GM23338 (cell line): ENCODE measurements at regions not wholly inside any gene's neighbourhood (a gene's known extent, or its start where the extent isn't known, plus 50 kb on each side); places are given as distances from the start of the nearest gene placed in this dataset.

Source experiments
- ATAC-seq: fragments of 200-7000 bp; cut with Tn5 transposase; 3 replicates; pipeline ENCODE4 v1.9.1; 2020
- DNase-seq: peaks from one replicate; pipeline ENCODE4 v3.0.0-alpha.2; 2015; ENCODE audit warnings: low spot score
- H2AFZ ChIP-seq: fragments of 200-600 bp; sonication (generic); 2 replicates; pipeline ENCODE4 v1.8.0; 2016; ENCODE audit warnings: antibody characterized with exemption, mild to moderate bottlenecking, moderate library complexity
- H3F3A ChIP-seq: fragments of 200-600 bp; sonication (generic); replicated peaks from 2 replicates; pipeline ENCODE4 v1.8.0; 2017; ENCODE audit warnings: antibody characterized with exemption, mixed run types, low read depth
- H3K27ac ChIP-seq: fragments of 200-600 bp; sonication (generic); 2 replicates; pipeline ENCODE4 v1.6.1; 2016; ENCODE audit warnings: low read depth
- H3K27me3 ChIP-seq: fragments of 200-600 bp; sonication (generic); 2 replicates; pipeline ENCODE4 v1.8.0; 2016; ENCODE audit warnings: mild to moderate bottlenecking, mixed run types, moderate library complexity; ENCODE audit not compliant: insufficient read depth
- H3K36me3 ChIP-seq: fragments of 200-600 bp; sonication (generic); 2 replicates; pipeline ENCODE4 v1.8.0; 2016; ENCODE audit warnings: mild to moderate bottlenecking; ENCODE audit not compliant: insufficient read depth
- H3K4me1 ChIP-seq: fragments of 200-600 bp; sonication (generic); 2 replicates; pipeline ENCODE4 v1.8.0; 2016; ENCODE audit warnings: mild to moderate bottlenecking, moderate library complexity; ENCODE audit not compliant: insufficient read depth
- H3K4me2 ChIP-seq: fragments of 200-600 bp; sonication (generic); 2 replicates; pipeline ENCODE4 v1.7.1; 2017; ENCODE audit warnings: mixed run types
- H3K4me3 ChIP-seq: fragments of 200-600 bp; sonication (generic); 2 replicates; pipeline ENCODE4 v1.6.1; 2016; ENCODE audit warnings: mixed run types
- H3K79me2 ChIP-seq: fragments of 200-600 bp; sonication (generic); replicated peaks from 2 replicates; pipeline ENCODE4 v1.8.0; 2017; ENCODE audit warnings: mild to moderate bottlenecking; ENCODE audit not compliant: insufficient read depth
- H3K9me2 ChIP-seq: fragments of 200-600 bp; sonication (generic); 2 replicates; pipeline ENCODE4 v1.8.0; 2017; ENCODE audit not compliant: insufficient read depth
- H4K20me1 ChIP-seq: fragments of 200-600 bp; sonication (generic); replicated peaks from 2 replicates; pipeline ENCODE4 v1.8.0; 2017; ENCODE audit warnings: mild to moderate bottlenecking; ENCODE audit not compliant: insufficient read depth
- H3K27ac Mint-ChIP-seq: 2 replicates; pipeline ENCODE4 v1.8.0; 2020; ENCODE audit warnings: inconsistent platforms, mild to moderate bottlenecking, moderate library complexity, mixed read lengths
- H3K27me3 Mint-ChIP-seq: 3 replicates; pipeline ENCODE4 v1.8.0; 2022; ENCODE audit warnings: low read depth, mild to moderate bottlenecking, moderate library complexity, mixed read lengths, inconsistent platforms; ENCODE audit not compliant: insufficient read depth, poor library complexity
- H3K36me3 Mint-ChIP-seq: 3 replicates; pipeline ENCODE4 v1.8.0; 2021; ENCODE audit warnings: low read depth, mild to moderate bottlenecking, inconsistent platforms, moderate library complexity, mixed read lengths
- H3K4me1 Mint-ChIP-seq: 3 replicates; pipeline ENCODE4 v1.8.0; 2020; ENCODE audit warnings: mild to moderate bottlenecking, inconsistent platforms, mixed read lengths
- H3K4me3 Mint-ChIP-seq: 3 replicates; pipeline ENCODE4 v1.8.0; 2021; ENCODE audit warnings: moderate library complexity, mild to moderate bottlenecking, inconsistent platforms, mixed read lengths
- H3K9me3 Mint-ChIP-seq: 3 replicates; pipeline ENCODE4 v1.8.0; 2020; ENCODE audit warnings: moderate library complexity, mild to moderate bottlenecking, inconsistent platforms, mixed read lengths
- CREB1 ChIP-seq: fragments of 250-450 bp; sonication (Bioruptor Pico); IDR thresholded peaks from 2 replicates; pipeline ENCODE4 v1.5.0; 2020; ENCODE audit warnings: low read depth, mild to moderate bottlenecking, moderate library complexity
- NANOG ChIP-seq: IDR thresholded peaks from 2 replicates; pipeline ENCODE4 v1.6.1; 2016; ENCODE audit warnings: antibody characterized with exemption, borderline replicate concordance
- POLR2AphosphoS5 ChIP-seq: IDR thresholded peaks from 2 replicates; pipeline ENCODE4 v1.6.1; 2016; ENCODE audit warnings: antibody characterized with exemption, low read depth
- ZNF114 ChIP-seq: fragments of 250-450 bp; sonication (Bioruptor Pico); IDR thresholded peaks from 2 replicates; pipeline ENCODE4 v1.5.0; 2020; ENCODE audit warnings: mild to moderate bottlenecking, moderate library complexity
- TF ChIP-seq, protein P1 (sequence below): IDR thresholded peaks from one replicate; pipeline ENCODE4 v1.6.1; 2018; ENCODE audit warnings: antibody characterized with exemption; ENCODE audit not compliant: unreplicated experiment
- TF ChIP-seq, protein P2 (sequence below), 2 experiments: fragments of 200-600 bp in 1 of 2; sonication (generic) in 1 of 2; conservative IDR thresholded peaks; 2 replicates each; pipeline versions ENCODE4 v1.5.1 to v1.6.1; 2016 to 2017; ENCODE audit warnings: antibody characterized with exemption in 2 of 2, low read depth in 2 of 2, mild to moderate bottlenecking in 2 of 2, moderate library complexity in 1 of 2
- TF ChIP-seq, protein P3 (sequence below): fragments of 250-450 bp; sonication (Bioruptor Pico); IDR thresholded peaks from 2 replicates; pipeline ENCODE4 v1.5.0; 2020; ENCODE audit warnings: mild to moderate bottlenecking, moderate library complexity

DNA sequence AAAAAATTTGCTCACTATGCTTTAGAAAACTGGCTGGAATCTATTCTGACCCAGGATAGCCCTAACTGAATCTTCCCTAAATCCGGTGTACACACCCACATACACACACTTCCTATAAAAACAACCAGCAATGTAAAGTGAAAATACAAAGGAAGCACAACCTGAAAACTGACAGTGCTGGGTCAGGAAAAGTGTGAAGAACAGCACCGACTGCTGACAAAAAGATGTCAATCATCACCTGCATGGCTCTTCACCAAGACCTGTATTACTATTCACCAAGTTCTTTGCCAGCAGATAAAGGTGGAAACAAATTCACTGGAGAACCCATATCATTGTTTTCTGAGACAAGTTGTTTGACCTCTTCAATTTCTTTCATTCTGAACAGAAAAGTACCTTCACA lies 293.8 kb upstream of the GRAMD2B start:
- peaks cover 19% of the 10 kb centered on the region for H3K4me1 ChIP-seq
- H3F3A ChIP-seq: no peaks in the 10 kb centered on the region
- no peak overlapping the region for H3K4me3 ChIP-seq
- no peak overlapping the region for H3K4me2 ChIP-seq
- H3K79me2 ChIP-seq: no peaks in the 10 kb centered on the region
- no peaks in the 10 kb centered on the region for H3K27me3 ChIP-seq
- no peak overlapping the region for H2AFZ ChIP-seq
- H3K9me2 ChIP-seq: peaks cover 6% of the 10 kb centered on the region
- H3K36me3 ChIP-seq: no peaks in the 10 kb centered on the region
- no peaks in the 10 kb centered on the region for H3K9me3 Mint-ChIP-seq
- no peaks in the 10 kb centered on the region for H3K27me3 Mint-ChIP-seq
- no peaks in the 10 kb centered on the region for H4K20me1 ChIP-seq
- TF ChIP-seq ZNF114 (CRISPR knock-in tag) (no peak), CREB1 (CRISPR knock-in tag) (no peak), POLR2AphosphoS5 (no peak), NANOG (no peak)
- TF ChIP-seq, protein P1, sequence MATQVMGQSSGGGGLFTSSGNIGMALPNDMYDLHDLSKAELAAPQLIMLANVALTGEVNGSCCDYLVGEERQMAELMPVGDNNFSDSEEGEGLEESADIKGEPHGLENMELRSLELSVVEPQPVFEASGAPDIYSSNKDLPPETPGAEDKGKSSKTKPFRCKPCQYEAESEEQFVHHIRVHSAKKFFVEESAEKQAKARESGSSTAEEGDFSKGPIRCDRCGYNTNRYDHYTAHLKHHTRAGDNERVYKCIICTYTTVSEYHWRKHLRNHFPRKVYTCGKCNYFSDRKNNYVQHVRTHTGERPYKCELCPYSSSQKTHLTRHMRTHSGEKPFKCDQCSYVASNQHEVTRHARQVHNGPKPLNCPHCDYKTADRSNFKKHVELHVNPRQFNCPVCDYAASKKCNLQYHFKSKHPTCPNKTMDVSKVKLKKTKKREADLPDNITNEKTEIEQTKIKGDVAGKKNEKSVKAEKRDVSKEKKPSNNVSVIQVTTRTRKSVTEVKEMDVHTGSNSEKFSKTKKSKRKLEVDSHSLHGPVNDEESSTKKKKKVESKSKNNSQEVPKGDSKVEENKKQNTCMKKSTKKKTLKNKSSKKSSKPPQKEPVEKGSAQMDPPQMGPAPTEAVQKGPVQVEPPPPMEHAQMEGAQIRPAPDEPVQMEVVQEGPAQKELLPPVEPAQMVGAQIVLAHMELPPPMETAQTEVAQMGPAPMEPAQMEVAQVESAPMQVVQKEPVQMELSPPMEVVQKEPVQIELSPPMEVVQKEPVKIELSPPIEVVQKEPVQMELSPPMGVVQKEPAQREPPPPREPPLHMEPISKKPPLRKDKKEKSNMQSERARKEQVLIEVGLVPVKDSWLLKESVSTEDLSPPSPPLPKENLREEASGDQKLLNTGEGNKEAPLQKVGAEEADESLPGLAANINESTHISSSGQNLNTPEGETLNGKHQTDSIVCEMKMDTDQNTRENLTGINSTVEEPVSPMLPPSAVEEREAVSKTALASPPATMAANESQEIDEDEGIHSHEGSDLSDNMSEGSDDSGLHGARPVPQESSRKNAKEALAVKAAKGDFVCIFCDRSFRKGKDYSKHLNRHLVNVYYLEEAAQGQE: no peak
- TF ChIP-seq, protein P2, sequence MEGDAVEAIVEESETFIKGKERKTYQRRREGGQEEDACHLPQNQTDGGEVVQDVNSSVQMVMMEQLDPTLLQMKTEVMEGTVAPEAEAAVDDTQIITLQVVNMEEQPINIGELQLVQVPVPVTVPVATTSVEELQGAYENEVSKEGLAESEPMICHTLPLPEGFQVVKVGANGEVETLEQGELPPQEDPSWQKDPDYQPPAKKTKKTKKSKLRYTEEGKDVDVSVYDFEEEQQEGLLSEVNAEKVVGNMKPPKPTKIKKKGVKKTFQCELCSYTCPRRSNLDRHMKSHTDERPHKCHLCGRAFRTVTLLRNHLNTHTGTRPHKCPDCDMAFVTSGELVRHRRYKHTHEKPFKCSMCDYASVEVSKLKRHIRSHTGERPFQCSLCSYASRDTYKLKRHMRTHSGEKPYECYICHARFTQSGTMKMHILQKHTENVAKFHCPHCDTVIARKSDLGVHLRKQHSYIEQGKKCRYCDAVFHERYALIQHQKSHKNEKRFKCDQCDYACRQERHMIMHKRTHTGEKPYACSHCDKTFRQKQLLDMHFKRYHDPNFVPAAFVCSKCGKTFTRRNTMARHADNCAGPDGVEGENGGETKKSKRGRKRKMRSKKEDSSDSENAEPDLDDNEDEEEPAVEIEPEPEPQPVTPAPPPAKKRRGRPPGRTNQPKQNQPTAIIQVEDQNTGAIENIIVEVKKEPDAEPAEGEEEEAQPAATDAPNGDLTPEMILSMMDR (conservative IDR thresholded peaks at IDR 0.05; ENCODE audit: low read depth in 2 of 2): peak in 1 of 2 experiments; percentile 42; a peak in 2 of 4 replicates
- TF ChIP-seq, protein P3, sequence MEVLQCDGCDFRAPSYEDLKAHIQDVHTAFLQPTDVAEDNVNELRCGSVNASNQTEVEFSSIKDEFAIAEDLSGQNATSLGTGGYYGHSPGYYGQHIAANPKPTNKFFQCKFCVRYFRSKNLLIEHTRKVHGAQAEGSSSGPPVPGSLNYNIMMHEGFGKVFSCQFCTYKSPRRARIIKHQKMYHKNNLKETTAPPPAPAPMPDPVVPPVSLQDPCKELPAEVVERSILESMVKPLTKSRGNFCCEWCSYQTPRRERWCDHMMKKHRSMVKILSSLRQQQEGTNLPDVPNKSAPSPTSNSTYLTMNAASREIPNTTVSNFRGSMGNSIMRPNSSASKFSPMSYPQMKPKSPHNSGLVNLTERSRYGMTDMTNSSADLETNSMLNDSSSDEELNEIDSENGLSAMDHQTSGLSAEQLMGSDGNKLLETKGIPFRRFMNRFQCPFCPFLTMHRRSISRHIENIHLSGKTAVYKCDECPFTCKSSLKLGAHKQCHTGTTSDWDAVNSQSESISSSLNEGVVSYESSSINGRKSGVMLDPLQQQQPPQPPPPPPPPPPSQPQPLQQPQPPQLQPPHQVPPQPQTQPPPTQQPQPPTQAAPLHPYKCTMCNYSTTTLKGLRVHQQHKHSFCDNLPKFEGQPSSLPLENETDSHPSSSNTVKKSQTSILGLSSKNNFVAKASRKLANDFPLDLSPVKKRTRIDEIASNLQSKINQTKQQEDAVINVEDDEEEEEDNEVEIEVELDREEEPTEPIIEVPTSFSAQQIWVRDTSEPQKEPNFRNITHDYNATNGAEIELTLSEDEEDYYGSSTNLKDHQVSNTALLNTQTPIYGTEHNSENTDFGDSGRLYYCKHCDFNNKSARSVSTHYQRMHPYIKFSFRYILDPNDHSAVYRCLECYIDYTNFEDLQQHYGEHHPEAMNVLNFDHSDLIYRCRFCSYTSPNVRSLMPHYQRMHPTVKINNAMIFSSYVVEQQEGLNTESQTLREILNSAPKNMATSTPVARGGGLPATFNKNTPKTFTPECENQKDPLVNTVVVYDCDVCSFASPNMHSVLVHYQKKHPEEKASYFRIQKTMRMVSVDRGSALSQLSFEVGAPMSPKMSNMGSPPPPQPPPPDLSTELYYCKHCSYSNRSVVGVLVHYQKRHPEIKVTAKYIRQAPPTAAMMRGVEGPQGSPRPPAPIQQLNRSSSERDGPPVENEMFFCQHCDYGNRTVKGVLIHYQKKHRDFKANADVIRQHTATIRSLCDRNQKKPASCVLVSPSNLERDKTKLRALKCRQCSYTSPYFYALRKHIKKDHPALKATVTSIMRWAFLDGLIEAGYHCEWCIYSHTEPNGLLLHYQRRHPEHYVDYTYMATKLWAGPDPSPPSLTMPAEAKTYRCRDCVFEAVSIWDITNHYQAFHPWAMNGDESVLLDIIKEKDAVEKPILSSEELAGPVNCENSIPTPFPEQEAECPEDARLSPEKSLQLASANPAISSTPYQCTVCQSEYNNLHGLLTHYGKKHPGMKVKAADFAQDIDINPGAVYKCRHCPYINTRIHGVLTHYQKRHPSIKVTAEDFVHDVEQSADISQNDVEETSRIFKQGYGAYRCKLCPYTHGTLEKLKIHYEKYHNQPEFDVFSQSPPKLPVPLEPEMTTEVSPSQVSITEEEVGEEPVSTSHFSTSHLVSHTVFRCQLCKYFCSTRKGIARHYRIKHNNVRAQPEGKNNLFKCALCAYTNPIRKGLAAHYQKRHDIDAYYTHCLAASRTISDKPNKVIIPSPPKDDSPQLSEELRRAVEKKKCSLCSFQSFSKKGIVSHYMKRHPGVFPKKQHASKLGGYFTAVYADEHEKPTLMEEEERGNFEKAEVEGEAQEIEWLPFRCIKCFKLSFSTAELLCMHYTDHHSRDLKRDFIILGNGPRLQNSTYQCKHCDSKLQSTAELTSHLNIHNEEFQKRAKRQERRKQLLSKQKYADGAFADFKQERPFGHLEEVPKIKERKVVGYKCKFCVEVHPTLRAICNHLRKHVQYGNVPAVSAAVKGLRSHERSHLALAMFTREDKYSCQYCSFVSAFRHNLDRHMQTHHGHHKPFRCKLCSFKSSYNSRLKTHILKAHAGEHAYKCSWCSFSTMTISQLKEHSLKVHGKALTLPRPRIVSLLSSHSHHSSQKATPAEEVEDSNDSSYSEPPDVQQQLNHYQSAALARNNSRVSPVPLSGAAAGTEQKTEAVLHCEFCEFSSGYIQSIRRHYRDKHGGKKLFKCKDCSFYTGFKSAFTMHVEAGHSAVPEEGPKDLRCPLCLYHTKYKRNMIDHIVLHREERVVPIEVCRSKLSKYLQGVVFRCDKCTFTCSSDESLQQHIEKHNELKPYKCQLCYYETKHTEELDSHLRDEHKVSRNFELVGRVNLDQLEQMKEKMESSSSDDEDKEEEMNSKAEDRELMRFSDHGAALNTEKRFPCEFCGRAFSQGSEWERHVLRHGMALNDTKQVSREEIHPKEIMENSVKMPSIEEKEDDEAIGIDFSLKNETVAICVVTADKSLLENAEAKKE: no peak
- no peak for DNase-seq
- no peak overlapping the region for H3K4me3 Mint-ChIP-seq
- ATAC-seq: no peak
- no peak overlapping the region for H3K27ac ChIP-seq
- peaks cover 29% of the 10 kb centered on the region for H3K4me1 Mint-ChIP-seq
- H3K36me3 Mint-ChIP-seq: no peaks in the 10 kb centered on the region
- no peak overlapping the region for H3K27ac Mint-ChIP-seq
